SU-DHL-6 (cell line): ENCODE measurements at regions not wholly inside any gene's neighbourhood (a gene's known extent, or its start where the extent isn't known, plus 50 kb on each side); places are given as distances from the start of the nearest gene placed in this dataset.

ENCODE experiments used
- H2AFZ ChIP-seq: fragments of 200-600 bp; sonication (generic); 2 replicates; pipeline ENCODE4 v1.6.1; 2014; ENCODE audit warnings: low read depth, mild to moderate bottlenecking, moderate library complexity, mixed read lengths, antibody characterized with exemption, low read length; ENCODE audit not compliant: severe bottlenecking
- H3F3A ChIP-seq: fragments of 200-600 bp; shearing (Covaris generic); 2 replicates; pipeline ENCODE4 v1.6.0; 2016; ENCODE audit warnings: antibody characterized with exemption, mild to moderate bottlenecking; ENCODE audit not compliant: insufficient read depth
- H3K27ac ChIP-seq: fragments of 200-600 bp; sonication (generic); 2 replicates; pipeline ENCODE4 v1.5.1; 2016; ENCODE audit warnings: low read depth, mild to moderate bottlenecking, low read length, moderate library complexity, mixed read lengths
- H3K27me3 ChIP-seq: fragments of 200-600 bp; sonication (generic), shearing (Covaris generic); 2 replicates; pipeline ENCODE4 v1.6.0; 2014; ENCODE audit warnings: mild to moderate bottlenecking, low read length
- H3K36me3 ChIP-seq: fragments of 200-600 bp; sonication (generic); 2 replicates; pipeline ENCODE4 v1.6.1; 2014; ENCODE audit warnings: mild to moderate bottlenecking, low read length, mixed read lengths
- H3K4me2 ChIP-seq: fragments of 300-600, 200-600 bp; shearing (Covaris generic), sonication (generic); 2 replicates; pipeline ENCODE4 v1.6.0; 2014; ENCODE audit warnings: low read length, low read depth, mild to moderate bottlenecking; ENCODE audit not compliant: poor library complexity, severe bottlenecking
- H3K4me3 ChIP-seq: fragments of 200-600 bp; sonication (generic); 2 replicates; pipeline ENCODE4 v1.5.1; 2014; ENCODE audit warnings: antibody characterized with exemption, low read length, mild to moderate bottlenecking, mixed read lengths; ENCODE audit not compliant: insufficient read depth, poor library complexity, severe bottlenecking
- H3K79me2 ChIP-seq: fragments of 200-600 bp; sonication (generic); 2 replicates; pipeline ENCODE4 v1.6.1; 2014; ENCODE audit warnings: mild to moderate bottlenecking, low read length, moderate library complexity; ENCODE audit not compliant: insufficient read depth
- H3K9ac ChIP-seq: fragments of 200-600 bp; sonication (generic); 2 replicates; pipeline ENCODE4 v1.7.0; 2014; ENCODE audit warnings: mild to moderate bottlenecking, low read length
- H3K9me2 ChIP-seq: fragments of 200-600 bp; sonication (generic); replicated peaks from 2 replicates; pipeline ENCODE4 v1.6.1; 2014; ENCODE audit warnings: low read length; ENCODE audit not compliant: insufficient read depth
- H3K9me3 ChIP-seq: fragments of 200-600 bp; sonication (generic); 2 replicates; pipeline ENCODE4 v1.6.1; 2014; ENCODE audit warnings: low read length, mixed read lengths; ENCODE audit not compliant: insufficient read depth
- H4K20me1 ChIP-seq: fragments of 200-600 bp; sonication (generic); 2 replicates; pipeline ENCODE4 v1.6.1; 2014; ENCODE audit warnings: low read depth, mild to moderate bottlenecking, antibody characterized with exemption, low read length, moderate library complexity, mixed read lengths
- CTCF ChIP-seq: fragments of 200-600 bp; sonication (generic); IDR thresholded peaks from one replicate; pipeline ENCODE4 v1.5.1; 2017; ENCODE audit warnings: antibody characterized with exemption, mild to moderate bottlenecking, low read length, moderate library complexity; ENCODE audit not compliant: insufficient read depth, poor library complexity, severe bottlenecking
- EZH2phosphoT487 ChIP-seq: fragments of 200-600 bp; sonication (generic), shearing (Covaris generic); conservative IDR thresholded peaks from 2 replicates; pipeline ENCODE4 v1.6.1; 2018; ENCODE audit warnings: mild to moderate bottlenecking, antibody characterized with exemption, low read length, moderate library complexity, mixed read lengths

DNA sequence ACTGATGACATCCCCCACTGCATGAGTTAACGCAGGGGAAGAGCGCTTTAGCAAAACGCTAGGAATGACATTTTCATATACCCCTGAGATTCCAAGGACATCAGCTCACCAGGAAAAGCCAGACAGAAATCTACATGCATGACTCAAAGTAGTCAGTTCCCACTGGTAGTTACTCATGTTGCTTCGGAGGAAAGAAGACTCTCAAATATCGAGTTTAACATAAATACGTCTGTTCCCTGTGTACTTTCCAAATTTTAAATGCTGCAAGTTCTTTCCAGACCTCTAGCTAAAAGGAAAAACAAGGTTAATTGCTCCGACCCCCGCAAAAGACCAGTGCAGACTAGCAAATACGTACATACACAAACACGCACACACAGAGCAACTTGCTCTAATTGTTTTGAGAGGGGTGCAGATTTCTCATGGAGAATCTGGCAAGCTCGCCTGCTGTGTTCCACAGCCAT, 115.4 kb upstream of the PRICKLE2 start:
- Histone ChIP-seq H3K9me2 (0 out of 2 replicates have a peak, but pooled peaks cover 4% of the 10 kb centered on the region), H3K9ac (no peak overlapping the region), H3K4me3 (no peak overlapping the region), H4K20me1 (no peaks in the 10 kb centered on the region), H3K27ac (no peak overlapping the region), H3F3A (no peaks in the 10 kb centered on the region), H3K4me2 (no peak overlapping the region), H3K9me3 (no peaks in the 10 kb centered on the region), H3K36me3 (no peaks in the 10 kb centered on the region), H3K79me2 (no peaks in the 10 kb centered on the region), H2AFZ (no peak overlapping the region), H3K27me3 (no peaks in the 10 kb centered on the region)
- TF ChIP-seq CTCF (no peak), EZH2phosphoT487 (no peak)

- no peaks in the 10 kb centered on the region for H3F3A ChIP-seq
- no peaks in the 10 kb centered on the region for H3K79me2 ChIP-seq
- H3K4me3 ChIP-seq, result no peak overlapping the region
- H3K27ac ChIP-seq, result no peak overlapping the region
- H3K9me3 ChIP-seq, result no peaks in the 10 kb centered on the region
- H3K9me2 ChIP-seq, result no peaks in the 10 kb centered on the region
- H3K27me3 ChIP-seq, result no peaks in the 10 kb centered on the region
- H3K9ac ChIP-seq, result no peak overlapping the region
- H4K20me1 ChIP-seq, result no peaks in the 10 kb centered on the region
- TF ChIP-seq CTCF (no peak), EZH2phosphoT487 (no peak)
- no peak overlapping the region for H3K4me2 ChIP-seq
- no peak overlapping the region for H2AFZ ChIP-seq
- no peaks in the 10 kb centered on the region for H3K36me3 ChIP-seq
Measured at GRCh38 chr3:64336488-64336887, 111.2 kb upstream of the PRICKLE2 start.

DNA sequence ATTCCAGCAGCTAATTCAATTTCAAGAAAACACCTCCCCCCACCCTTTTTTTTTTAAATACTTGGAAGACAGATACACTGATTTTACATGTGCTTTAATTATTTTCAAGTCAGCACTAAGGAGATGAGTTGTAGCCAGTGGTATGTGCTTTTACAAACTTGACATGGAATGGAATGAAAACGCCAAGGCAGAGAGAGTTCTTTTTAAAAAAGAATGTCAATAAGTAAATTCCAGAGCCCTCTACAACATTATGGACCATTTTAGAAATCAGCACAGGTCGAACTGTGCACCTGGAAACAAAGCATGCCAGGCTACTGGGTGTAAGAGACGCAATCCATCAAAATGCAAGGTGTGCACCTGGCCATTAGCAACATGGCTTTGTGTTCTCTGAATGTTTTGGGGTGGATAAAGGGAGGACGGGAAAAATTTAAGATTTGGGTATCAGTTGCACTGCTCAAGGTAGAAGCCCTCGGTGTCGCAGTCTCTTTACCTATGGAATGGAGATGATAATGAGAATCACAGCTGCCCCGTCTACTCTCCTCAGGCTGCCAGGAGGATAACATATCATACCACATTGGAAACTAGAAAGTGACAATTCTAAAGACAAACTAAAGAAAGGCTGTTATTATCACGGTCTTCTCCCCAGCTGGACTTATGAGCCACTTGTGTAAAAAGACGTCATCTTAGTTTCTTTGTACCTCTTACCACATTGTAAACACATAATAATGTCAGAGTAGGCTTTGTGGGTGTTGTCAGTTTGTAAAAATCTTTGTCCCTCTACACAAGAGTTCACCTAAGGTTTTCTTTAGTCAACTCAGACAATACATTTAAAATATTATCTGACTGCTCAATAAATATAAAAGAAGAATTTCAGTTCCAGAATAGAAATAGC, 107.4 kb upstream of the PRICKLE2 start:
- Histone ChIP-seq H3K4me3 (no peak overlapping the region), H3K9me3 (no peaks in the 10 kb centered on the region), H4K20me1 (no peaks in the 10 kb centered on the region), H3K9me2 (no peaks in the 10 kb centered on the region), H3K36me3 (no peaks in the 10 kb centered on the region), H2AFZ (no peak overlapping the region), H3K4me2 (no peak overlapping the region), H3K79me2 (no peaks in the 10 kb centered on the region), H3K27me3 (no peaks in the 10 kb centered on the region), H3K9ac (no peak overlapping the region), H3F3A (no peaks in the 10 kb centered on the region), H3K27ac (no peak overlapping the region)
- no peak for TF ChIP-seq CTCF
- no peak for TF ChIP-seq EZH2phosphoT487
